Hematopoietic multipotent progenitor cell (in vitro differentiated cells): ENCODE measurements at regions not wholly inside any gene's neighbourhood (a gene's known extent, or its start where the extent isn't known, plus 50 kb on each side); places are given as distances from the start of the nearest gene placed in this dataset.

Source experiments
- DNase-seq, 3 donors: peaks; one replicate each; pipeline ENCODE4 v3.0.0-alpha.2; 2011 to 2015; ENCODE audit warnings: low read depth in 2 of 3, low spot score in 2 of 3

- DNase-seq: no peak
These were observed 821.0 kb upstream of the GRAMD2B start for GRCh38 chr5:125602184-125602583.

- DNase-seq: no peak
These were observed 819.9 kb upstream of the GRAMD2B start for GRCh38 chr5:125603321-125603720.

- DNase-seq: no peak
These were observed 819.1 kb upstream of the GRAMD2B start for GRCh38 chr5:125604104-125604503.

- no peak for DNase-seq
These were observed 816.2 kb upstream of the GRAMD2B start for GRCh38 chr5:125607018-125607417.

- no peak for DNase-seq
These were observed 814.2 kb upstream of the GRAMD2B start for GRCh38 chr5:125609011-125609410.

- DNase-seq: no peak
These were observed 812.3 kb upstream of the GRAMD2B start for GRCh38 chr5:125610892-125611291.

- no peak for DNase-seq
These were observed 811.7 kb upstream of the GRAMD2B start for GRCh38 chr5:125611541-125611940.

GRCh38 chr5:125612181-125612721 is 811.0 kb upstream of the GRAMD2B start:
- no peak for DNase-seq

- DNase-seq: no peak
These were observed 810.4 kb upstream of the GRAMD2B start for GRCh38 chr5:125612776-125613175.

- DNase-seq: no peak
These were observed 793.0 kb upstream of the GRAMD2B start for GRCh38 chr5:125630237-125630636.

- DNase-seq: no peak
These were observed 789.7 kb upstream of the GRAMD2B start for GRCh38 chr5:125633523-125633922.

GRCh38 chr5:125634216-125634835 is 788.9 kb upstream of the GRAMD2B start:
- DNase-seq: no peak

GRCh38 chr5:125639858-125640257 is 783.4 kb upstream of the GRAMD2B start:
- no peak for DNase-seq

- DNase-seq: no peak
These were observed 770.4 kb upstream of the GRAMD2B start for GRCh38 chr5:125652761-125653160.

GRCh38 chr5:125654392-125654791 is 768.8 kb upstream of the GRAMD2B start:
- no peak for DNase-seq

- no peak for DNase-seq
These were observed 768.1 kb upstream of the GRAMD2B start for GRCh38 chr5:125655156-125655555.

- no peak for DNase-seq
These were observed 765.3 kb upstream of the GRAMD2B start for GRCh38 chr5:125657936-125658335.

- DNase-seq: no peak
These were observed 763.7 kb upstream of the GRAMD2B start for GRCh38 chr5:125659316-125660023.

GRCh38 chr5:125660231-125660895 is 762.8 kb upstream of the GRAMD2B start:
- DNase-seq: no peak

GRCh38 chr5:125661584-125661983 is 761.6 kb upstream of the GRAMD2B start:
- DNase-seq: no peak

- DNase-seq: no peak
These were observed 754.3 kb upstream of the GRAMD2B start for GRCh38 chr5:125668884-125669283.
